HS-27A (cell line): ENCODE measurements at regions not wholly inside any gene's neighbourhood (a gene's known extent, or its start where the extent isn't known, plus 50 kb on each side); places are given as distances from the start of the nearest gene placed in this dataset.
"Not testable (repeated sequence)": the region's sequence is repeated elsewhere in the genome, so short reads cannot be mapped to it uniquely, and the experiment has no call there.

Experiments used
- DNase-seq: peaks from one replicate; pipeline ENCODE4 v3.0.0-alpha.2; 2012; ENCODE audit warnings: low read depth, missing footprints

DNA sequence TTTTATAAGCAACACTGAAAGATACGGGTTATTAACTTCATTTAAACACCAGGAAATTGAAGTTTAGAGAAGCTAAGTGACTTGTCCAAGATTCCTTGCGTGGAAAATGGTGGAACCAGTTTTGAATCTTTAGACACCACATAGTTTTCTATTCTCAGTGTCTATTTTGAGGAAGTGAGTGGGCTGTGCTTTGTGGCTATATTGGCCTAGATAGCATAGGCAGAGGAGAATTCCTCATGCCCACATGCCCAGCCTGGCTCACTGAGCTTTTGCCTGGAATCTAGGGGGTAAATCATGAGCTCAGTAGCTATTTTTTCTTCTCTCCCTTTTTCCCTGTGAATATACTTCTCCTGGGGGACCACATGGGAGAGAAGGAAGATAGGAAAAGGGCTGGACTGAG is 431.3 kb downstream of the HS3ST3B1 start:
- no peak for DNase-seq

DNA sequence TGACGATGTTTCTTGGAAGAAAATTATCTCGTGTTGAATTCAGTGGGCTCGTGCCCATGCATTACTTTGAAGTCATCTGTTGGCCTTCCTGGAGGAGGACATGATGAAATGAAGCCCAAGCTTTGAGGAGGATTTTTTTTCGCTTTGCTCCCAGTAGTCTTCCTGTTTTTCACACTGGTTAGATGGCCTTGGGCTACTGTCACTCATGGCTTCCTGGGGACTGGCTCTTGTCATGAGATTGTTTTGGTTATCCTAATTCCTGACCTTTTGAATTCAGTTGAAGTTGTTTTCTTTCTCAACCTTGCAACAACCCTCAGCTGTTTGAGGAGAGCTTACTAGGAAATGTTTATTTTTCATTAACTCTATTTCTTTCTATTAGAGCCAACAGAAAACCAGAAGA is 430.7 kb downstream of the HS3ST3B1 start:
- no peak for DNase-seq

DNA sequence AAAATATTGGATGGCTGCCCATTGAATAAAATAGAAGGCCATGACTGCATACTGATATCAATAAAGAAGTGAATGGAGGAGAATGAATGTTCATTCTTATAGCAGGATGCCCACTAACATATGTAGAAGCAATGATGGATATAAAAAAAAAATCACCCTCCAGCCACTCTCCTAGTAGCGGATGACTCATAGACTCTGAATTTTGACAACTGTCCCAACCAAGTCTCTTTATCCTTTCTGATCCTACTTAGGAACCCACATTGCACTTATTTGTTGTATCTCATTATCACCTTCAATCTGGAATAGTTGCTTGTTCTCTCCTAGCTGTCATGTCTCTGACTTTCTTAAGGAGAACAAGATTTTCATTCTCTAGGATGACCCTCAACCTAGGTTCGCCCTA is 429.9 kb downstream of the HS3ST3B1 start:
- no peak for DNase-seq

DNA sequence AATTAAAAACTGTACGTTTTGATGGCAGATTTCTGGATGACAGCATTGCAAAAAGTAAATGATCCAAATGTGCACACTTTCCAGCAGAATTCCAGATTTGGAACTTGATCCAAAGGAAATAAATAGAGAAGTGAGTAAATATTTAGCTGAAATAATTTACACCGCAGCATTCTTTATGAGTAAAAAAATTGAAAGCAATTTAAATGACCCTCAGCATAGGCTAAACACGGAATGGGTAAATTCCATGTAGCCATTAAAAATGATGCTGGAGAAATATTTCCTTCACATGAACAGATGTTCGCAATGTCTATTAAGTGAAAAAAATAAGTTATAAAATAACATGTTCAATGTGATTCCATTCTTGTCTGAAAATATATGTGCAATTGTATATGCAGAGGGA is 424.8 kb downstream of the HS3ST3B1 start:
- no peak for DNase-seq

DNA sequence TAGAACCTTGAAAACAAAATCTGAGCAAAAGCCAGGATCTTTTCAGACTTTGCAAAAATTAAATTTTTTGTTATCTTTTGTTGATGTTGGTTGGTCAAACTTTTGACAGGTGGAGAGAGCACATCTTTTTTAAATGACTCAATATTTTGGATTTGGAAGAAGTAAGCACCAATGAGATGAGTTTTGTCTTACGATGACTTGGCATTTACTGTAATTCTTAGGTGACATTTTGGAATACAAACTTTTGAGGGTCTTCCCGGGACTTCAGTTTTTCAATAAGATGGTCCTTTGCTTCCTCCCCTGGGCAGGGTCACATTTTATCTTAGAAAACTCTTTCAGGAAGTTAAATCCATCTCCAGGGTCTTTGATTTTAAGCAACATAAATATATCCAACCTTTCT is 423.9 kb downstream of the HS3ST3B1 start:
- no peak for DNase-seq

DNA sequence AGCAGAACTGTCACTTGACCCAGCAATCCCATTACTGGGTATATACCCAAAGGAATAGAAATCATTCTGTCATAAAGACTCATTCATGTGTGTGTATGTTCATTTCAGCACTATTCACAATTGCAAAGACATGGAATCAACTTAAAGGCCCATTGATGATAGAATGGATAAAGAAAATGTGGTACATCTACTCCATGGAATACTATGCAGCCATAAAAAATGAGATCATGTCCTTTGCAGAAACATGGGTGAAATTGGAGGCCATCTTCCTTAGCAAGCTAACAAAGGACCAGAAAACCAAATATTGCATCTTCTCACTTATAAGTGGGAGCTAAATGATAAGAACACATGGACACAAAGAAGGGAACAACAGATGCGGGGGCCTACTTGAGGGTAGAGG is 422.5 kb downstream of the HS3ST3B1 start:
- DNase-seq = not testable (repeated sequence)

DNA sequence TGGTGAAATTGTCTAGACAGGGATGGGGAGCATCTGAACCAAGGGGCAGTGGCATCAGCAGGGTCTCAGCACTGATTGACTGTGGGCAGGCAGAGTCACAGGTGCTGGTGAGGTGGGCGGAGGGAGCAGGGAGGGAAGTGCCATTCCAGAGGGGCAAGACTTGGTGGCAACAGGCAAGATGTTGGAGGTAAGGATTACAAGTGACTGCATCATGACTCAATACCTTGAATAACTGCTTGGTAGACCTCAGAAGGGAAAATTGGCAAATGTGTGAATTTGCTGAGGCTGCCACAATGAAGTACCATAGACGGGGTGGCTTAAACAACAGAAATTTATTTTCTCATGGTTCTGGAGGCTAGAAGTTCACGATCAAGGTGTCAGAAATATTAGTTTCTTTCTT is 419.1 kb downstream of the HS3ST3B1 start:
- DNase-seq = no peak

DNA sequence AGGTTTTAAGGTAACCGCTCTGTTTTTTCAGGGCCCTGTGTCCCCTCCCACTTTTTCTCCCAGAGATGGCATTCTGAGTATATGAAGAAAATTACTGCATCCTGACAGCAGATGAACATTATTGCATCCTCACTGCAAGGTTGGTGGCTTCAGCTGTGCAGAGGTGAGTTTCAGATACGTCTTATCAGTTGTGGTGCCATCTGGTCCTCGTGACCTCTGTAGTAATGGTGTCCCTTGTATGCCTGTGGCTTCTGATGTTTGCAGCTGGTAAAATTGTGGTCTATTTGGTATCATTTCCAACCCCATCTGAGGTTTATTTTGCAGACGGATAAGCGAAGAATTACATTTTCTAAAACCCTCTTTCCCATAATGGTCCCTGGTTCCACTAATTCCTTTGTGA is 417.0 kb downstream of the HS3ST3B1 start:
- no peak for DNase-seq

DNA sequence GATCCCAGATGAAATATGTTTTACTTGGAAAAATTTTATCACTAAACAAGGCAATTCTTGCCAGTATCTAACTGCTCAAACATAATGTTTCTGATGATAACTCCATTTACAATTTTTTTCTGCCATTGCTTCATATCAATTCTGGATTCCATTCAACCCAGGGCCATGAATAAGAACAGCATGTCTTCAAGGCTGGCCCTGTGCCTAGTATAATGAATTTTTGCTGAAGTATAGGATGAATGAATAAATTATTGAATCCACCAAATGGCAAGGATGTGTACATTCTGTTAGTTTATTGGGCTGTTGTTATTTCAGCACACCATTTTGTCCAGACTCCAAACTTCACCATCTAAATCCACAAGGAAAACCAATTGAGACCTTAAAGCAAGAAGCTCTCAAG is 414.7 kb downstream of the HS3ST3B1 start:
- no peak for DNase-seq

DNA sequence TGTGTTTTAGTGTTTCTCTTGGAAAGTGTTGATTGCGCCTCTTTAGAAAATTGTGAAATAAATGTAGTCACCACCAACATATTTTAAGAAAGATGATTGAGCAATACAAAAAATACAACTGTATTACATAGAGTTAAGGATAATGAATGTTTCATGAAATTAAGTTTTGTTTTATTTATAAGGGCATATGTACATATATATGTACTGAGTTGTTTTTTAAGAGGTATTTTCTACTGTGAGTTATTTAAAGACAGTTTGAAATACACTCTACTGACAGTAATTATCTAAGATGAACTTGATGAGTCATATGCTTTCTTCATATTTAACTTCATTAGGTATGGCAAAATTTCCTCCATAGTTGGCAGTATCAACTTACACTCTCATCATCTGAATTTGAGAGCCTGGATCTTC is 411.7 kb downstream of the HS3ST3B1 start:
- no peak for DNase-seq

DNA sequence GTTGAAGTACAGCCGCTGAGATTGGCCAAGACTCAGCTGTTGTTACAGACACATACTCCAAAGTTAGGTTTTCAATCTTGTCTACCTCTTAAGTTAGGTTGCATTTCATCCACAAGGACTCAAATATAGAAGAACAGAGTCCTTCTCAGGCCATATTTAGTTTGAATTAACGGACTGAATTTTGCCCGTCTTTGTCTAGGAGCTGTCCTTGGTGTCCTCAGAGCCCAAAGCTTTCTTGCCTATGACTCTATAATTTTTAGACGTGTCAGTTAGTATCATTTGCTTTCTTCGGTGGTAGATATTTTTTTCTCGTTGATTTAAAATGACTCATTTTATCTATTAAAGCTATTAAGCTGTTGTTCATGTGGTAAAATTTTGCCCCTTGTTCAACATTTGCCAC is 403.2 kb downstream of the HS3ST3B1 start:
- no peak for DNase-seq

DNA sequence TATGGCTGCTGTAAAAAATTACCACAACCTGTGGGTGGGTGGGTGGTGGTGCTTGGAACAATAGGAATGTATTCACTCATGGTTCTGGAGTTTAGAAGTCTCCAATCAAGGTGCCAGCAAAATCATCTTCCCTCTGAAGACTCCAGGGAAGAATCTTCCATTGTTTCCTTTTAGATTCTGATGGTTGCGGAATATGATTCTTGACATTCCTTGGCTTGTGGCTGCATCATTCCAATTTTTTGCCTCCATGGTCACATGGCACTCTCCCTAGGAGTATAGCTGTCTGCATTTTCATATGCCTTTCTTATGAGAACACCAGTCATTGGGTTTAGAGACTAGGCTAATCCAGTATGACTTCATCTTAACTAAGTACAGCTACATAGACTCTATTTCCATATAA is 401.0 kb downstream of the HS3ST3B1 start:
- no peak for DNase-seq

DNA sequence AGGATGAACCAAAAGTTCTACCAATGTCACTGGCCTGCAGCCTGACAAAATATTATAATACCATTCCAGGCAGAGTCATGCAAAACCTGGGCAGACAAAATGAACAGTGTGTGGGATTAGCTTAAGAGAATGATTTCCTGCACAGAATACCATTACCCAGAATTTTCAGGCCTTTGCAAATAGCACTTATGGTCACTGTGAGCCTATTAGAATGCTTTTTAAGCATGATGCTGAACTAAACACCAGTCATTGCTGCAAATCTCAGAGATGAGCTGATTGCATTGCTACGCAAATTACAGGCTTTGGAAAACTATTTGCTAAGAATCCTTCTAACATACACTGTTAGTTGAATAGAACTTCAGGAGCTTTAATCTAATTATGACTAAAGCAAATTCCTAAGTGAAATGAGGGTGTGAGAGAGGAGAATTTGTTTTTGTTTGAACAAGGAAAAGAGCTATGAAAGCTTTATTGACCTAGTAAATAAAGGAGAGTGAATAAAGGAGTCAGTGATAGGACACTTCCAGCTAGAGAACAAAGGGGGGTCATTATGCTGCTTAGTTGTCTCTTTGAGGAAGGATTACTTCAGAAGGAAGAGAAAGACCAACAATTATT is 398.8 kb downstream of the HS3ST3B1 start:
- DNase-seq = no peak

DNA sequence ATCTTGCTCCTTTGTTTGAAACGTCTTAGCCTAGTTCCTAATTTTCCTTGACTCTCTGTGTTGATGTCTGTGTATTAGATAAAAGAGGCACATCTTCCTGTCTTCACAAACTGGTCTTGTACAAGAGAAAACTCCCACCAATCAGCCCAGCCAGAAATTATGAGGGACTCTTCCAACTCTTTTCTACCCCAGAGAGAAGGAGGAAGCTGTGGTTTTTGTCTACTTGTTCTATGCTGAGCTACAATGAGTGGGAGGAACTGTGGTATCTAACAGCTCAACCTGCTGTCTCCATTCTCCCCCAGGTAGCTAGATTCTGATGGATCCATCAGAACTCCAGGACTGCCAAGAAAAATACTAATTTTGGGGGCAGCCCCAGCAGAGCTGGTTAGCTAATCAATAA is 392.5 kb downstream of the HS3ST3B1 start:
- DNase-seq = no peak

DNA sequence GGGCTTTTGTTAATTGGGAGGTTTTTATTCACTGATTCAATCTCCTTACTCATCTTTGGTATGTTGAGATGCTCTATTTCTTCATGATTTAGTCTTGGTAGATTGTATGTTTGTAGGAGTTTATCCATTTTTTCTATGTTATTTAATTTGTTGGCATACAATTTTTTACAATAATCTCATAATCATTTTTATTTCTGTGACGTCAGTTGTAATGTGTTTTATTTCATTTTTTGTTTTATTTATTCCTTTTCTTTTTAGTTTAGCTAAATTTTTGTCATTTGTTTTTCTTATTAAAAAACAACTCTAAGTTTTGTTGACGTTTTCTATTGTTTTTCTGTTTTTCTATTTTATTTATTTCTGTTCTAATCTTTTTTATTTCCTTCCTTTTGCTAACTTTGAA is 389.8 kb downstream of the HS3ST3B1 start:
- DNase-seq = no peak

DNA sequence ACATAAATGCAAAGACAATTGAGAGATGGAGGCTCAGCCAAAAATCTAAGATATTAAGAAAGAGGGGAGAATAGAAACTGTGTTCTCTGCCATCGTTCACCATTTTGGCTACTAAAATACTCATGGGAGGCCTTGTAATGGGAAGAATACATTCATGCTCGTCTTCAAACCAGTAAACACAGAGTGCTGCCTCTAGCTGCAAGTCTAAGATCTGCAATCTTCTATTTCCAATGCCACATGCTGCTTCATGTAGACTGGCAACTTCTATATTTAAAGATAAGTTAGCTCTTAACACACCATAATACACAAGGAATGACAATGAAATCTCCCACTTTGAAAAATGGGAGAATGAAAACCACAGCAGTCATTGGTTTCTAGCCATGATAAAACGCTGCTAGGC is 387.3 kb downstream of the HS3ST3B1 start:
- DNase-seq = no peak

DNA sequence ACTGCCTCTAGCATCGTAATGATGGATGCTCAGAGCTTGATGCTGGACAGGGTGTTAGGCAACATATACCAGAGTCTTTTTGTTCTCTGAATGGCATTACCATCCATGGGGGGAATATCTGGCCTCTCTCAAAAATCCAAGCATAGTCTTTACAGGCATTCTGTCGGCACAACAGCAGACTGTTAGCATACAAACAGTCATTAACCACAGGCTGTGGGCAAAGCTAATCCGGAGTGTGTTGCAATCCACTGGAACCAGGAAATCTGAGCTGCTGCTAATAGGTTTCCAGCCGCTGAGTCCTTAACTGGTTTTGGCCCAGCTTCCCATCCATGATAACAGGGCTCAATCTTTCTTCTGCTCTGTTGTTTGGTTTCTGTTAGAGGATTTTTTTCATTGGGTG is 371.9 kb downstream of the HS3ST3B1 start:
- no peak for DNase-seq

DNA sequence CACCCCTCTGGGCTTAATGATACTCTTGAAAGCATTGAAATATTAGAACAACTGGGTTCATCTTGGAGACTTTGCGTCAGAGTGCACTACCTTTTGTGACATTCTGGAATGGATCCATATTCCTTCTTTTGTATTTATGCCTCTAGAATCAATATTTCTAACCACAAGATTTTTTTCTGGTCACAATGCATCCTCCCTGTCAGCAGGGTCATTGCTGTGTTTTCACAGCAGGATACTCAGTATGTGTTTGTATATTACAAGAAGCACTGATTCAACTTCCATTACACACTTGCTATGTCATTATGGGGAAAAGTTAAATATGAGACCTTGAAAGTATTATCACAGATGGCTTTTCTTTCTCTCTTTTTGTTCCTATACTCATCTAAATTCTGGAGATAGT is 370.0 kb downstream of the HS3ST3B1 start:
- DNase-seq = no peak

DNA sequence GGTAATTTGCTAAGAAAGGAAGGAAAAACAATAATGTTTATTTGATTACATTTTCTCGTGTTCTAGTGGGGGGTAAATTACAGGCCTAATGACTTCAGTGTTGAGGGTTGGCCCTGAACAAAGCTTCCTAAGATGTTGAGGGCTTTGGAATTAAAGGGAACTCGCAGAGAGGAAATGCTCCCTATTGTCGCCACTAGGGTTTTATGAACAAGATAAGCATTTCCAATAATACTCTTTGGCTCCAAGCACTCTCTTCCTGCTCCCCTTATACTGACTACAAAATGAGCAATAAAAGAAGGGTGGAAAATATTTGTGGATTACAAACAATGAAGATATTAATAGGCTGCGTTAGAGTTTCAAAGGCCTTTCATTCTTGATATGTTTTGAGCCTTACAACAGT is 363.6 kb downstream of the HS3ST3B1 start:
- DNase-seq = no peak

DNA sequence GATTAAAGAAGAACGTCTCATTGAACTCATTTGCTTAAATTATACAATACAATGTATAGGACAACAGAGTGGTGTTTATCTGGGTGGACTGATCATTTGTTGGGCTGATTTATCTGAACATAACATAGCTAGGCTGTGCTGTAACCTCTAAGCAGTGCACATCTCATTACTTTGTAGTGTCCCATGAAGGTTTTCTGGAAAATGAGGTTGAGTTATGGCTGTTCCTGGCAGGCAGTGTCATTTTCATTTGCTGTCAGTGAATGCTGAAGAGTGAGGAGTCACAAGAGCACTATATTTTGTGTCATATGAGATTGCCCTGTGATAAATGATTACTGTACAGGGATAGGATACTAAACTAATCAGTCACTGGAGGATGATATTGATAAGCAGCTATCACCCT is 340.2 kb downstream of the HS3ST3B1 start:
- no peak for DNase-seq

DNA sequence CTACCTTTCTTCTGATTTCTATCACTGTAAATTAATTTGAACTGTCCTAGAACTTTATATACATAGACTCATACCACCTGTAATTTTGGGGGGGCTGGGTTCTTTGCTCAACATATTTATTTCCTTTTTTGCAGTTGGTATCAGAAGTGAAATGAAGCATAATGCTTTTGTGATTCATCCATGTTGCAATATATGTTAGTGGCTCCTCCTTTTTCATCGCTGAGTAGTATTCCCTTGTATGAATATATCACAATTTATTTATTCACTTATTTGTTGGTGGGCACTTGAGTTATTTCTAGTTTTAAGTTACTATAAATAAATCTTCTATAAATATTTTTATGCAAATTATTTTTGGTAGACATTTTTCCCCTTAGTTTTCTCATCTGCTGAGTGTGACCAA is 336.4 kb downstream of the HS3ST3B1 start:
- DNase-seq = no peak

DNA sequence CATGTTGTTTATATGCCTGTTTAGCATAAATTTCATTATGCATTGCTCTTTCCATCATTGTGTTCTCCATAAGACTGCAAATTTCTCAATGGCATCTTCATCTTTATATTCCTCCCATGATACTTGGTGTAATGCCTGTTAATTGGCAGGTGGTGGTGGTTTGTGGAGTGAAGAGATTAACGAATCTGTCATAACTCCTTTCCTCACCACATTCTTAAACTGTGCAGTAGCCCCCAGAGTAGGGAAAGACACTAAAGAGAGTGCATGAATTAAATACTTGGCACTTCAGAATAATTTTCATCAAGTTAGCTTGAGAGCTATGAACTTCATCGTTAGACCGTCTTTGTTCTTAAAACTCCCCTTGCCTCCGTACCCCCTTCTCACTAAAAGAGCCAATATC is 329.7 kb downstream of the HS3ST3B1 start:
- DNase-seq = no peak

DNA sequence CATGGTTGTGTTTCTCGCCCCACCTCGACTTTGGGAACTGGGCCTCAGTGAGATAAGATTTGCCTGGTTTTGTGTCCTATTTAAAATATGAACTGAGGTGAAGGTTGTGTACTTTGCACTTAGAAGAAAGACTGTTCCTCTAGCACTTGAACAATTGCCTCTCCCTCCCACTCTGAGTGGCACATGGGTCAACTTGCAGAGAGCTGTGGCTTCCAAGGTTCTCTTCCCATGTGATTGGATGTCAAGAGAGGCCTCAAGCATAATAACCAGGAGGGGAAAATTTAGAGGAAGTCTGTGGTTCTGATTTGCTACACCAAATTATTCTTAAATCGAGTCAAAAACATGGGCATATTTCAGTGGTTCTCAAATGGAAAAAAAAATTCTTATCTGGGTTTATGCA is 329.2 kb downstream of the HS3ST3B1 start:
- no peak for DNase-seq

DNA sequence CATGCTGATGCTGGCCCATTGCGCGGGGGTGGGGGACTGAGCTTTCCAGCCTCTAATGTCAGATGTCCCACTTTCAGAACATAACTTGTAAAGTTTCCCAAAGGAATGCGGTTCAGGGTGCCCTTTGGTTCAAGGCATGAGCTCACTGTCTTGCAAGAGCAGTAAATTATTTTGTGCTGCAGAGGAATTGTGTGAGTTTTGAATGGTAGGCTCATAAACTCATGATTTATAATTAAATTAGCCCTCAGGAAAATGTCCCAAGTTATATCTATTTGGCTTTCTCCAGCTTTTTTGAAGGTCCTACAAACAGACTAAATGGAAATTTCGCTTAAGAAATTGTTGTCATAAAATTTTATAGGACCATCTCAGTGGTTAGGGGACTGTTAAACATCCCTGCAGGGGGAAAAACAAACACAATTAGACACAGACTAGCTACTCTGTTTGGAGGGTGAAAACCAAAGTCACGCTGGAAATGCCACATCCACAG is 321.8 kb downstream of the HS3ST3B1 start:
- no peak for DNase-seq
